Vagina (tissue), 2 donors: ENCODE measurements at regions not wholly inside any gene's neighbourhood (a gene's known extent, or its start where the extent isn't known, plus 50 kb on each side); places are given as distances from the start of the nearest gene placed in this dataset.

Experiments used
- DNase-seq, 2 donors: peaks; one replicate each; pipeline ENCODE4 v3.0.0-alpha.2; 2017; ENCODE audit errors: extremely low spot score in 2 of 2
- H3K27ac ChIP-seq: fragments of 200-600 bp; sonication (generic); one replicate; pipeline ENCODE4 v1.5.1; 2019
- H3K27me3 ChIP-seq: fragments of 200-600 bp; sonication (generic); one replicate; pipeline ENCODE4 v1.5.1; 2019
- H3K36me3 ChIP-seq, 2 donors: fragments of 200-600 bp; sonication (generic); one replicate each; pipeline ENCODE4 v1.5.1; 2017 to 2019
- H3K4me1 ChIP-seq: fragments of 200-600 bp; sonication (generic); one replicate; pipeline ENCODE4 v1.5.1; 2019
- H3K4me3 ChIP-seq, 2 donors: fragments of 200-600 bp; sonication (generic); 1 replicate in 1 of 2; 2 replicates in 1 of 2; pipeline ENCODE4 v1.5.1; 2016 to 2019
- H3K9me3 ChIP-seq: fragments of 200-600 bp; sonication (generic); one replicate; pipeline ENCODE4 v1.5.1; 2019
- CTCF ChIP-seq, 3 experiments: fragments of 450-650 bp in 2 of 3; fragments of 200-600 bp in 1 of 3; sonication (generic) in 1 of 3; IDR thresholded peaks; one replicate each; pipeline ENCODE4 v1.5.1; 2017 to 2019; ENCODE audit warnings: antibody characterized with exemption in 3 of 3, mild to moderate bottlenecking in 2 of 3, moderate library complexity in 2 of 3
- POLR2A ChIP-seq, 2 donors: fragments of 450-650 bp; IDR thresholded peaks; one replicate each; pipeline ENCODE4 v1.6.1; 2017; ENCODE audit warnings: antibody characterized with exemption in 2 of 2, mild to moderate bottlenecking in 2 of 2, moderate library complexity in 2 of 2
- POLR2AphosphoS5 ChIP-seq, 2 donors: sonication (generic); formaldehyde crosslinking; IDR thresholded peaks; one replicate each; pipeline ENCODE4 v1.9.0; 2017; ENCODE audit warnings: antibody characterized with exemption in 2 of 2, mild to moderate bottlenecking in 2 of 2, low read depth in 1 of 2; ENCODE audit not compliant: insufficient read depth in 1 of 2
- intact Hi-C: fragments of 100-400 bp; cut with DNase I; formaldehyde crosslinking; loops from one replicate; pipeline ENCODE4 v1.15.1; 2023

DNA sequence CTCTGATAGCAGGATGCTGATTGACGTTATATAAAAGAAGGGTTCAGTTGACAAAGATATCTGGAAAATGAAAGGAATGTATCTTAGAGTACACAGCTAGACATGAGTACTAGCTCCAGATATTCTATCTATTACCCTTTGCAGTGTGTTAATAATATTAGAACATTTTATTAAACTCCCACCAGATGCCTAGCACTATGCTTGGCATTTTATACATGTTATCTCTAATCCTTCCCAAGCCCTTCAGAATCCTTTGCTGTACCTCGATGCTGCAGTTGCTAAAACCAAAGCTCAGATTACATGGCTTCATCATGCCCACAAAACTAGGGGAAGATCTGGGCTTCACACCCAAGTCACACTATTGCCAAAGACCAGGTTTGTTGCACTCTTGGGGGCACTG is 350.1 kb upstream of the AZI2 start:
- no peak overlapping the region for H3K4me3 ChIP-seq
- intact Hi-C loops: no loop called here
- H3K9me3 ChIP-seq: no peaks in the 10 kb centered on the region
- no peak for DNase-seq
- no peaks in the 10 kb centered on the region for H3K36me3 ChIP-seq
- H3K27ac ChIP-seq: no peak overlapping the region
- no peaks in the 10 kb centered on the region for H3K4me1 ChIP-seq
- TF ChIP-seq POLR2A (IDR thresholded peaks at IDR 0.05) (no peak), CTCF (IDR thresholded peaks at IDR 0.05) (no peak), POLR2AphosphoS5 (IDR thresholded peaks at IDR 0.05; ENCODE audit: insufficient read depth in 1 of 2, low read depth in 1 of 2) (no peak)
- no peaks in the 10 kb centered on the region for H3K27me3 ChIP-seq

DNA sequence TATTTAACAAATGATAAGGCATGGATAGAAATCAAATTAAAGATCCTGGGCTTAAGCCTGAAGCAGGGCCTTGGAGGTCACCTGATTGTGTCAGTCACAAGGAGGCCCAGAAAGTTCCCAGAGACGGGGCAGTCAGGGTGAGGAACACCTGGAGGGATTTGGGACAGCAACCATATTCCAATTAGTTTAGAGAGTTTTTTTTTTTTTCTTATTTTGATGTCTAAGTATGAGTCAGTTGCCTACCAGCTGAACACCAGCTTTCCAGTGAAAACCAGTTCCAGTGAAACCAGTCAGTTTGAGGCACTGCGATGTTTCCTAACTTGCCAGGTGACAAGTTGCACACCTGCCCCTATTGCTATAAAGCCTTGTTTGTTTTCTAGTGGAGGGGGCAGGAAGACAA is 350.7 kb upstream of the AZI2 start:
- H3K27me3 ChIP-seq: no peaks in the 10 kb centered on the region
- H3K4me1 ChIP-seq: no peaks in the 10 kb centered on the region
- intact Hi-C loops: no loop called here
- no peak overlapping the region for H3K27ac ChIP-seq
- no peaks in the 10 kb centered on the region for H3K9me3 ChIP-seq
- no peaks in the 10 kb centered on the region for H3K36me3 ChIP-seq
- DNase-seq: no peak
- no peak overlapping the region for H3K4me3 ChIP-seq
- TF ChIP-seq POLR2AphosphoS5 (IDR thresholded peaks at IDR 0.05; ENCODE audit: insufficient read depth in 1 of 2, low read depth in 1 of 2) (no peak), POLR2A (IDR thresholded peaks at IDR 0.05) (no peak), CTCF (IDR thresholded peaks at IDR 0.05) (no peak)

- TF ChIP-seq CTCF (IDR thresholded peaks at IDR 0.05) (no peak), POLR2AphosphoS5 (IDR thresholded peaks at IDR 0.05; ENCODE audit: insufficient read depth in 1 of 2, low read depth in 1 of 2) (no peak), POLR2A (IDR thresholded peaks at IDR 0.05) (no peak)
- H3K4me3 ChIP-seq: no peak overlapping the region
- intact Hi-C loops: no loop called here
- H3K36me3 ChIP-seq: no peaks in the 10 kb centered on the region
- H3K27ac ChIP-seq: no peak overlapping the region
- no peaks in the 10 kb centered on the region for H3K9me3 ChIP-seq
- no peaks in the 10 kb centered on the region for H3K4me1 ChIP-seq
- no peaks in the 10 kb centered on the region for H3K27me3 ChIP-seq
- DNase-seq: no peak
Measured at GRCh38 chr3:28700728-28701127, 352.1 kb upstream of the AZI2 start.

DNA sequence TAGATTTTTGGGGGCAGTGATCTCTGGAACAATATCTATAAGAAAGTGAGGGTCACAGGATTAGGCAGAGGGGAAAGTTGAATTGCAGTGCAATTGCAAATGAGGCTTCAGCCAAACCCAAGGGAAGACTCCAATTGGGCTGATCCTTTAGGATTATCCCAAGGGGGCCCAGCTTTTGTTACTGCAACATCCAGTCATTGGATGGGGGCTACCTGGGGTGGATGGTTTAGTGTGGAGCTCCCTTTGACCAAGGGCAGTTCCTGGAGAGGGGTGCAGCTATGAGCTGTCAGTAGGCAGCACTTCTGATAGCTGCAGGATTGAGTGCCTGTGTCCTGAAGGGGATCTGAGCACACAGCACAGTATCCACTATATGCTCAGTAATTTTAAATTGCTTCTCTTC is 355.2 kb upstream of the AZI2 start:
- TF ChIP-seq POLR2AphosphoS5 (IDR thresholded peaks at IDR 0.05; ENCODE audit: insufficient read depth in 1 of 2, low read depth in 1 of 2): no peak
- no peak for TF ChIP-seq CTCF (IDR thresholded peaks at IDR 0.05)
- TF ChIP-seq POLR2A (IDR thresholded peaks at IDR 0.05): no peak
- H3K4me1 ChIP-seq: no peaks in the 10 kb centered on the region
- H3K27me3 ChIP-seq: no peaks in the 10 kb centered on the region
- DNase-seq: no peak
- no peak overlapping the region for H3K27ac ChIP-seq
- H3K36me3 ChIP-seq: no peaks in the 10 kb centered on the region
- no peak overlapping the region for H3K4me3 ChIP-seq
- intact Hi-C loops: no loop called here
- H3K9me3 ChIP-seq: no peaks in the 10 kb centered on the region

GRCh38 chr3:28711293-28711692 is 362.7 kb upstream of the AZI2 start:
- intact Hi-C loops: no loop called here
- Histone ChIP-seq H3K27me3 (no peaks in the 10 kb centered on the region), H3K4me3 (no peak overlapping the region), H3K27ac (no peak overlapping the region), H3K9me3 (no peaks in the 10 kb centered on the region), H3K36me3 (no peaks in the 10 kb centered on the region), H3K4me1 (no peaks in the 10 kb centered on the region)
- TF ChIP-seq CTCF (IDR thresholded peaks at IDR 0.05) (no peak), POLR2A (IDR thresholded peaks at IDR 0.05) (no peak), POLR2AphosphoS5 (IDR thresholded peaks at IDR 0.05; ENCODE audit: insufficient read depth in 1 of 2, low read depth in 1 of 2) (no peak)
- no peak for DNase-seq
